HG03469 (cell line): ENCODE measurements at regions not wholly inside any gene's neighbourhood (a gene's known extent, or its start where the extent isn't known, plus 50 kb on each side); places are given as distances from the start of the nearest gene placed in this dataset.

Experiments
- ATAC-seq: cut with Tn5 transposase; IDR thresholded peaks from one replicate; pipeline ENCODE4 v1.9.1; 2021; ENCODE audit warnings: mild to moderate bottlenecking, moderate library complexity, moderate number of reproducible peaks; ENCODE audit not compliant: unreplicated experiment

DNA sequence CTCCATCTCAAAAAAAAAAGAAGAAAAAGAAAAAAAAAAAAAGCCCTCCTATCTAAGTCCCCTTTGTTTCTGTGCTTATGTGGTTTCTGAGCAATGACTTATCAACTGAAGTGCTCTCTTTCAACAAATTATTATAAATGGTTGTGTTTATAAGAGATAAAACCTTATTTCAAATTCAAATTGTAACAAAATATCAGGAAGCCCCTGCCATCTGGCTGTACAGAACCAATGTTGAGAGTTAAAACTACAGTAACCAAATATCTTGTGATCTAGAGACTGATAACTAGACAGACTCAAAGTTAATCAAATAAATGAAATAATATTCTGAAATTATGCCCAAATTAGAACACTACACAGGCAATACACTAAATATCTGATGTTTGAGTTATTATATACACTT is 143.0 kb upstream of the CPNE8 start:
- ATAC-seq = no peak

DNA sequence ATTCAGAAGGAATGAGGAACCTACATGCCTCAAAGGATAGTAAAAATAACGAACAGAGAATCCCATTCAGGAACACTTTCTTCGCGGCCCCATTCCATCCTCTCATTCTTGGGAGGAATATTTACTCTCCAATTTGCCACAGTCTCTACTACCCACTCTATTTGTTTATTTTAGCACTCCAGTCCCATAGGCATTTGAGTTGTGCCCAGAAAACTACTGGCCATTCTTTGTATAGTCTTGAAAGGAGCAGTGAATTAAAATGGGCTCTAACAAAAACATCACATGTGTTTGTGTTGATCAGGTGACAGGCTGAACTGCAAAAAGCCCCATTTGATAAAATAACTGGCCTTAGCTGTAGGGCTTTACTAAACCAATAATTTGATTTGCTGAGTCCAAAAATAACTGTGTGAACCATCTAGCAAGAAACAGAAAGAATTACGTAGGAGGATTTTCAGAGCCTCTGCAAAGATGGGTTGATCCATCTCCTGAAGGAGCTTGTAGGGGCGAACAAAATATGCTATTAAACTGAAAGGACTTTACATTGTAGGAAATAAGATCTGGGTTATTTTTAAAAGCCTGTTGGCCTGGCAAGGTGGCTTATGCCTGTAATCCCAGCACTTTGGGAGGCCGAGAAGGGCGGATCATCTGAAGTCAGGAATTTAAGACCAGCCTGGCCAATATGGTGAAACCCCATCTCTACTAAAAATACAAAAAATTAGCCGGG is 142.3 kb upstream of the CPNE8 start:
- ATAC-seq = no peak

DNA sequence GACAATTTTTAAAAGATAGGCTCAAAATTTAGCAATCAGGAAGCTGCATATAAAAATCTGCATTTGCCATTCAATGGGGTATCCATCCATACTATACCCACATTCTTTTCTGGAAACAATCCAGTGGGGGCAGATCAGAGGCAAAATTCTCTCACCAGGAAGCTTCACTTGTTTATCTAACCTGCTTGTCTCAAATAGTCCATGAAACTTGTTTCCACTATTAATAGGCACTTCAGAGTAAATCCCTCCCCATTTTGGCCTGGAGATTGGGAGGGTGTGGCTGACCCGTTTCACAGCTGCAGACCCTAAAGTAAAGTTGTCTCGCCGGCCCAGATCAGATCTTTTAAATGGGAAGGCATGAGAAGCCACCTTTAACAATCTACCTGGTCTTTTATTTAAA is 139.4 kb upstream of the CPNE8 start:
- no peak for ATAC-seq

- ATAC-seq = no peak
Observed at GRCh38 chr12:39043424-39043822, 138.0 kb upstream of the CPNE8 start.

DNA sequence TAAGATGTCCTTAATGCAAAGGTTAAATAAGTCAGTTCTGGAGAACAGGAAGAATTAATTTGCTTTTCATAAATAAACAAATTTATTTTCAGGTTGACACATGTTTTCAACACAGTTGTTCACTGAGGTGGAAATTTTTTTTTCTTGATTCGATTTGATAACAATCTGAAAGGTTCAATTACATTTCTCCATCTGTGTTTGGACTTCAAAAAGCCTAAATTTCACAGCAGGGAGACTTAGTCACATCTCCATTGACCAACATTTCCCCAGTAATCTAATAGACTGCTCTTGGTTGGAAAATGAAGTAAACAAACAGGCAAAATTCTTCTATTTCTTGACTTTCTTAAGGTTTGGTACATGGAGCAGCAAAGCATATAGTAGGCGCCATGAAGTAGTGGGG is 134.9 kb upstream of the CPNE8 start:
- no peak for ATAC-seq

- no peak for ATAC-seq
Observed at GRCh38 chr12:39037115-39037514, 131.7 kb upstream of the CPNE8 start.

DNA sequence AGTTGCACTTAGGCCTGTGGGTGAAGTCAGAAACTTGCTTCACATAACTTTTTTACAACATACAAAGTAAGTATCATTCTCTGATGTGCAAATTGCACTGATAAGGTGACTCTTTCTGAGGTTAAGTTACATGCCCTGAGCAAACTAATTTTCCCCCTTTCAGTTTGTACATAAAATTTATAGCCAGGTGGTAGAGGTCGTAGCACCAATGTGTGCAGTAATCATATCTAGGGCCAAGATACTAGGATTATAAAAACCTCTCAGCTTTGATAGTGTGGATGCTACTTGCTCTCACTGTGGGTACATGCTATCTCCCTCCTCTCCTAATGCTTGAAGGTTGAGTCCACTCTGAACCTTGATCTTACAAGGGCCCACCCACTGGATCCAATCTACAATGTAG is 130.7 kb upstream of the CPNE8 start:
- ATAC-seq = no peak

DNA sequence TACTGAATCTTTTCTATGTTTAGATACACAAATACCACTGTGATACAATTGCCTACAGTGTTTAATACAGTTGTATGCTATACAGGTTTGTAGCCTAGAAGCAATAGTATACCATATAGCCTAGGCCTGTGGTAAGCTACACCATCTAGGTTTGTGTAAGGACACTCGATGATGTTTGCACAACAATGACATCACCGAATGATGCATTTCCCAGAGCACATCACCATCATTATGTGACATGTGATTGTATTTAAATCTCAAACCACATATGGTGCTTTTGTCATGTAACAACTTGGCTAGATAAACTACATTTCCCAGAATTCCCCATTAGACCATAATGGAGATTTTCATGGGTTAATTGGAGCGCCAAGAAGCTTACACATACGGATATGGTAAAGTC is 128.4 kb upstream of the CPNE8 start:
- ATAC-seq = no peak

DNA sequence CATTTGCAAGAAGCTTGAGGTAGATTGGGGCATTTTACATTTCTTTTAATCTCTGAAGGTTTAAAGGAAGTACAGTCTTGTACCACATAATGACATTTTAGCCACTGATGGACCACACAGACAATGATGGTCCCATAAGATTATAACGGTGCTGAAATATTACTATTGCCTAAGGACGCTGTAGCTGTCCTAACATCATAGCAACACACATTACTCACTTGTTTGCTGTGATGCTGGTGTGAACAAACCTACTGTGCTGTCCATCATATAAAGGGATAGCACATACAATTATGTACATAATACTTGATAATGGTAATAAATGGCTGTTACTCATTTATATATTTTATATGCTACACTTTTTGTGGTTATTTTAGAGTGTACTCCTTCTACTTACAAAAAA is 127.1 kb upstream of the CPNE8 start:
- no peak for ATAC-seq

GRCh38 chr12:39032034-39032433 is 126.6 kb upstream of the CPNE8 start:
- ATAC-seq = no peak

DNA sequence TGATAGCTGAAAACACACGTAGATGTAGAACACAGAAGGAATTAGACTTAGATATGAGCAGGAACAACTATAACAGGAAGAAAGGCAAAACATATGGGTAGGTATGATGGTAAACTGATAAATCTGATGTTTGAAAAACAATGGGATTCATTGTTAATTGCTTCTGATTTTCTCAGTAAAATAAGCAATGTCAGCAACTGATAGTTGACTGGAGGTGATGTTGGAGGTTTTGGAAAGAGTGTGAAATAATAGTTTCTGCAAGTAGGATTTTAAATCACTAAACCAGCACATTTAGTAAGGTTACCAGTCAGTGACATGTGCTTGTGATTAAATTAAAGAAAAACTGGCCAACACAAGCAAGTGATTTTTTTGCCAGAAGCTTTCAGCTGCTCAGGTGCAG is 123.0 kb upstream of the CPNE8 start:
- no peak for ATAC-seq

DNA sequence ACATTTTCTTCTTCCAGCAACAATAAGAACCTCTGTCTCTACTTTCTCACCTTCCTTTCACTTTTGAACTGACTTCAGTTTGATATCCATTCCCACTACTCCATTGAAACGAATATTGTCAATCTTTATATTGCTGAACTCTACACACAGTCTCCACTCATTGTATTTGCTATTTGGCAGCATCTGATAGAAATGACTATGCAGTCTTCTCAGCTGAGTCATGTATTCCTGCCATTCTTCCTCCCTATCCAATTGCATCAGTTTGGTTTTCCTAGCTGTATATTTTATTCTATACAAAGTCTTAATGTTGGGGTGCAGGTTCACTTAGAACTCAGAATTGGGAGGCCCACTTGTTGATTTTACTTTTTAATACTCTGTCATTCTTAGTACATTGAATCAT is 107.5 kb upstream of the CPNE8 start:
- no peak for ATAC-seq

DNA sequence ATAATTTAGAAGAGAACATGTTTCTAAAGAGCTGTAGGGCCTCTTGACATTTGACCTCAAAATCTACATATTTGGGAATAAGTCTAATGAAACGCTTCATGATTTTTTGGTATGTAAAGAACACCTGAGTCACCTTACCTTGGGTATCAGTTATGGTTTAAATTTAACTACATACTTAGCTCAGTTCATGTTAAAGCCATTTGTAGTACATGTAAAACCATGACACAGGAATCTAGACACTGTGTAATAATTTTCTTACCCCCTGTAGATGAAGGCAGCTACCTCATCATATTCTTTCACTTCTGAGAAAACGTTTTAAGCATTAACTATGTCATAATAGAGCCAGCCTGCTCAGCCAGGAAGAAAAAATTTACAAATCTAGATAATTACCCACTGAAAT is 105.8 kb upstream of the CPNE8 start:
- no peak for ATAC-seq

DNA sequence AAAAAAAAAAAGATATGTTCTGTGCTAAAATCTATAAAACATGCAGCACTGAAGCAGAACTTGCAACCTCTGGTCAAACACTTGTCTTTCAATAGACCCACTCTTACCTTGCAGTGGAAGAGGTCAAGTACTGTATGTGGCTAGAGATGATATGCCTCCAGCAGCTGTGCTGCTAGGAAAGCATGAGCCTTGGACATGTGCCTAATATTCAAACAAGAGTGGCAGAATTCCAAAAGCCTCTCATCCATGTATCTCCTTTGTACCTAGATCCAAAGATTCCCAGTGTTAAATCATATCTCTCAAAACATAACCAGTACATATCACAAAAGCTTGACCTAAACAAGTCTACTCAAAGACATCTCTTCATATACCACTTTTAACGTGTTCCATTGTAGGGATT is 105.0 kb upstream of the CPNE8 start:
- no peak for ATAC-seq

DNA sequence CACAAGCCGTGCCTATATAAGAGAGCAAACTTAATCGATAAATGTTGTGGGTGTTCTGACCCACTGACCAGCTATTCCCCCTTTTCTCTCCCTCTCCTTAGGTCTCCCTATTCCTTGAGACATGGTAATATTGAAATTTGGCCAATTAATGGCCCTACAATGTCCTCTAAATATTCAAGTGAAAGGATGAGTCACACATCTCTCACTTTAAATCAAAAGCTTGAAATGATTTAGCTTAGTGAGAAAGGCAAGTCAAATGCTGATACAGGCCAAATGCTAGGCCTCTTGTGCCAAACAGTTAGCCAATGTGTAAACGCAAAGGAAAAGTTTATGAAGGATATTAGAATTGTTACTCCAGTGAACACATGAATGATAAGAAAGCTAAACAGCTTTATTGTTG is 102.2 kb upstream of the CPNE8 start:
- no peak for ATAC-seq

DNA sequence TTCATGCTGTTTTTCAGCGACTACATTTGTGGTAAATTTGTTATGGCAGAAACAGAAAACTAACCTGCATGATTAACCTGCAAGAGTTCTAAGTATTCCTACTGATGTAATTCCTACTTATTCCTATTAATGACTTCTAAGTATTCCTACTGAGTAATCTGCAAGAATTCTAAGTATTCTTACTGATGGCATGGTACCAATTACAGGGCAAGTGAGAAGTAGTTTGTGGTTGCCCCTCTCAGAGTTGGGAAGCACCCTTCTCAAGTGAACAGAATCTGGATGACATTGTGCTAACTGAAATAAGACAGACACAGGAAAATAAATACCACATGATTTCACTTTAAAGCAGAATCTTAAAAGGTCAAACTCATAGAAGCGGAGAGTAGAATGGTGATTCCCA is 100.9 kb upstream of the CPNE8 start:
- no peak for ATAC-seq

DNA sequence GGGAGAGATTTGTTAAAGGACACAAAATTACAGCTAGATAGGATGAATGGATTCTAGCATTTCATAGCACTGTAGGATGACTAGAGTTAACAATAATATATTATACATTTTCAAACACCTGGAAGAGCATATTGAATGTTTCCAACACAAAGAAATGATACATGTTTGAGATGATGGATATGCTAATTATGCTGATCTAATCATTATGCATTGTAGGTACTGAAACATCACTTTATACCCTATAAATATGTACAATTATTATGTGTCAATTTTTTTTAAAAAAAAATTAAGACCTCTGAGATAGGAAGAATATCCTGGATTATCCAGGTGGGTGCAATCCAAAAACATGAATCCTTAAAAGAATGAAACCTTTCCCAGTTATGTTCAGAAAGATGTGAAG is 100.3 kb upstream of the CPNE8 start:
- no peak for ATAC-seq

- no peak for ATAC-seq
Observed at GRCh38 chr12:39003541-39004155, 98.3 kb upstream of the CPNE8 start.

DNA sequence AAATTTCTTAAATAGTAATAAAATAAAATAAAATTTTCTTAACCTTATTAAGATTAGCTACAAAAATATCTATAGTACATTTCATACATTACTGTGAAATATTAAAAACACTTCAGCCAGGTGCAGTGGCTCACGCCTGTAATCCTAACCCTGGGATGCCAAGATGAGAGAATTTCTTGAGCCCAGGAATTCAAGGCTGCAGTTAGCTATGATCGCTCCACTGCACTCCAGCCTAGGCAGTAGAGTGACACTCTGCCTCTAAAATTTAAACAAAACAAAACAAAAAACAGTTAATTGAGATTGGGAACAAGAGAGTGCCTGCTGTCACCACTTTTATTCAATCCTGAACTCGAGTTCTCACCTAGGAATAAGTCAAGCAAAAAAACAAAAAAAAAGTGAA is 95.0 kb upstream of the CPNE8 start:
- ATAC-seq = no peak

GRCh38 chr12:38998887-38999482 is 93.6 kb upstream of the CPNE8 start:
- ATAC-seq = no peak

- ATAC-seq = no peak
Observed at GRCh38 chr12:38995249-38995648, 89.9 kb upstream of the CPNE8 start.

DNA sequence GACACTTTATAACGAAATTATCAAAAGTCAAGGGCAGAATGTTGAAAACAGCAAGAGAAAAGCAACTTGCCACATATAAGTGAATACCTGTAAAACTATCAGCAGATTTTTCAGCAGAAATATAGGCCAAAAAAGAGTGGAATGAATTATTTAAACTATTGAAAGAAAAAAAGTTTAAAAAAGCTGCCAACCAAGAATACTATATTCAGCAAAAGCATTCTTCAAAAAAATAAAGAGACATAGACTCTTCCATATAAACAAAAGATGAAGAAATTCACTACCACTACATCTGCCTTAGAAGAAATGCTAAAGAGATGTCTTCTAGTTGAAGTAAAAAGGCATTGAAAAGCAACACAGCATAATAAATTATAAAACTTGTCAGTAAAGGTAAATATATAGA is 80.6 kb upstream of the CPNE8 start:
- ATAC-seq = no peak

GRCh38 chr12:38984388-38984787 is 79.0 kb upstream of the CPNE8 start:
- ATAC-seq = no peak
